G401 (cell line): ENCODE measurements at regions not wholly inside any gene's neighbourhood (a gene's known extent, or its start where the extent isn't known, plus 50 kb on each side); places are given as distances from the start of the nearest gene placed in this dataset.
"Not testable (repeated sequence)": the region's sequence is repeated elsewhere in the genome, so short reads cannot be mapped to it uniquely, and the experiment has no call there.

ENCODE experiments used
- DNase-seq: peaks from one replicate; pipeline ENCODE4 v3.0.0-alpha.2; 2015; ENCODE audit warnings: low spot score
- in situ Hi-C: cut with HindIII; loops from 2 replicates; pipeline ENCODE4 v1.10.0; 2016; ENCODE audit warnings: low sequenced_read_pairs, mixed read lengths

DNA sequence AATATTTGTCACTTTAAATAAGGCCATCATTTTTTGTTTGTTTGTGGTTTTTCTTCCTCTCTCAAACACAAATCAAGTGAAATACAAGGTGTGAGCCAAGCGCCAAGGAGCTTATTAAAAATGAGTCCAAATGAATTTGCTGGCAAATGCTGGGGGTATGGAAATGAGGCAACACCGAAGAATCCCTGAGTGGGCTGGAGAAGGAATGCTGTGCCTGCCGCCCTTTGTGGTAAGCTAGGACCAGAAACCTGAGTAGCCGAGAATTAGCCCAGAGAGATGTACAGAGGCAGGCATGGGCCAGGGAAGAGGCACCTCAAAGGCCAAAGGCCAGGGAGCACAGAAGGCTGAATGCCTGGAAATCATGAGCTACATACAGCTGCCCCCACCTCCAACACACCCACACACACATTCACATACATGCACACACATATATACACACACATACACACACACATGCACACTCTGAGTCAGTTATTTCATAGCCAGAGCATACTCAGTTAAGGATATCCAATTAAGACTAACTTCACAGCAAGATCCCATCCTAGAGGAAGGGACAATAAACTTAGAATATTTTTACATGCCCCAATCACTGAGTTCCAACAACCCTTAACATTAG is 266.1 kb upstream of the DYNLRB2 start:
- in situ Hi-C loops = no loop called here
- DNase-seq = no peak

DNA sequence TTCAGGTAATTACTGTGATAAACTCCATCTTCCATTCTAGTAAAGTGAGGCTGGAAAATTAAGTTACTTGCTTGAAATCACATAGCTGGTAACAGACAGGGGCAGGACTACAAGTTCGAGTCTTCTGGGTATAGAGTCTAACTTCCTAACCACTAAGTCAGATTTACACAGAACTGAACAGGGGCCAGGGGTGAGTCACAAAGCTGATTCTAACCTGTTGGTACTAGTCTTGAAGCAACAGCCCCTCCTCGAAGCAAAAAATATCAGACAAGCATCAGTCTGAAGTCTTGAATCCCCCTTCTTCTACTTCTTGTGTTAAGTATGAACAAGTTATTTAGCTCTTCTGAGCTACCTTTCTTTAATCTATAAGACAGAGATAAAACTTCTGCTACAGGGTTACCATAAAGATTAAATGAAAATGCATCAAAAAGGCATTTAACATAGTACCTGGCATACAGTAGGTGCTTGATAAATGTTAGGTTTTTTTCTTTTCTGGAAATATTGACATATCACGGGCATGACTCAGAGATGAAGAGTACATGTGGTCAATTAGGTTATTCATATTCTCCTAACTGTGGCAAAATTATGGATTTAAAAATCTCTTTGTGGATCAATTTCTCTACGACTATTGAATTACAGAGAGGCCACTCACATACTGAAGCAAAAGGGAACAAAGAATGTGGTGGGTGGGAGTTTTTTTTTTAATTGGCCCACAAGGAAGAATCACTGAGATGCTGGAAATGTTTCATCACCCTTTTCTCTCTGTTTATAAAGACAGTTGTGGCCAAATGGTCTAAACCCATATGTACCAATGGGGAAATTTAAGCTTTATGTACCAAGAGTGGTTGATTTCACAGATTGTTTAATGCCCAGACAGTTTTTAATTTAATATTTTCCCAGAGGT is 266.9 kb upstream of the DYNLRB2 start:
- no peak for DNase-seq
- in situ Hi-C loops = no loop called here

DNA sequence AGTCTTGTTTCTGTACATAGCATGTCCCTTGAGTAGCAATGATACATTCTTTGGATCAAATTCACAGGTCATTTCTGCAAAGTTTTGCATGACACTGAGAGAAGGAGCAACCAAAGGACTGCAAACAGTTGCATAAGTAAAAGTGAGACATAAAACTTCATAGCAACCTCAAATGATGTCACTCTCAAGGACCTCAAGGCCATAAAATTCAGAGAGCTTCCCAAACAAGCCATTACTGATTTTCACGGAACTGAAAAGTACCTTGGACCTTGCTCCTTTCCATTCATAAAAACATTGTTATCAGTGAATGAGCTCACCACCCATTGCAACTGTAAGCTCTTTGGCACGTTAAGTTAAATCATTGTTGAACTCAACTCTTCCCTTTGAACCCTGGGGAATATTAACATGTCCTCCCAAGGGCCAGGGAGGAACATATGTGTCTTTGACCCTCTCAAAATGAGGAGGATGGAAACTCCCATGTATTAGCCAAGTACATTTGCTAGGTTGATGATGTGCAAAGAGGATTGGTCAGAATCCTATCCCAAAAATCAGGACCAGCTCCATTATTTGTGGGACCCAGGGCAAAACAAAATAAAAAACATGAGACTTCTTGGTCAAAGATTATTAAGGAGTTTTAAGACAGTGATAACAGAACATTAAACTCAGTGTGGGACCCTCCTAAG is 275.0 kb upstream of the DYNLRB2 start:
- no peak for DNase-seq
- in situ Hi-C loops = no loop called here

DNA sequence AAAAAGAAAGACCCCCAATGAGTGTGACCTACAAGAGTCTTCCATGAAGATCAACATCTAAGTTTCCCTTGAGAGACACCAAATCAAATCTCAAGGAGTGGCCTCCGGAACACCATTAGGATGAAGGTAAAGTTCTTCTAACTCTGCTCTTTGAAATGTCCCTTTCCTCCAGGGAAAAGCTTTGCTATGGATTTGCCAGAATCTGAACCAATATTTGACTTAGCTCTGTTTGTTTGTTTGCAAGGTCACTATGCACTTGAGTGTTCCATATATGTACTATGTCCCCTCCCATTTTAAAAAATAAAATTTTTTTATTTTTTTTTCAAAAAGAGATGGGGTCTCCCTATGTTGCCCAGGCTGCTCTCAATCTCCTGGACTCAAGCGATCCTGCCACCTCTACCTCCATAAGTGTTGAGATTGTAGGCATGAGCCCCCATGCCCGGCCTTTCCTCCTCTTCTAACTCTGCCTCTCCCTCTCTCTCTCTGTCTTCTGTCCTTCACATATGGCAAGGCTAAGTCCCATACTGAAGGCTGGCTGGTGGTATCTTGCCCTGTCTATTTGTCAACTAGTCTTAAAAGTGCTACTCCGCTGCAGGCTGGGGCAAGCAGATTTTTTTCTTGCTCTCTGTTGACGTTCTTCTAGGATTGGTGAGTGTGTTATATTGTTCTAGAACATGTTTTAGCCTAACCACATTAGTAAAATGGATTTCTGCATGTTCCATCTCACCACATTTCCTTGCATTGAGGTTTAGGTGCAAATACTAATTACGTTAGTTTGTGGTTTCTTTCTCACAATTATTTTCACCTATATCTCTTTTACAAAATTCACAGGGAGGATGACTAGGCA is 276.7 kb upstream of the DYNLRB2 start:
- in situ Hi-C loops = no loop called here
- DNase-seq = no peak

DNA sequence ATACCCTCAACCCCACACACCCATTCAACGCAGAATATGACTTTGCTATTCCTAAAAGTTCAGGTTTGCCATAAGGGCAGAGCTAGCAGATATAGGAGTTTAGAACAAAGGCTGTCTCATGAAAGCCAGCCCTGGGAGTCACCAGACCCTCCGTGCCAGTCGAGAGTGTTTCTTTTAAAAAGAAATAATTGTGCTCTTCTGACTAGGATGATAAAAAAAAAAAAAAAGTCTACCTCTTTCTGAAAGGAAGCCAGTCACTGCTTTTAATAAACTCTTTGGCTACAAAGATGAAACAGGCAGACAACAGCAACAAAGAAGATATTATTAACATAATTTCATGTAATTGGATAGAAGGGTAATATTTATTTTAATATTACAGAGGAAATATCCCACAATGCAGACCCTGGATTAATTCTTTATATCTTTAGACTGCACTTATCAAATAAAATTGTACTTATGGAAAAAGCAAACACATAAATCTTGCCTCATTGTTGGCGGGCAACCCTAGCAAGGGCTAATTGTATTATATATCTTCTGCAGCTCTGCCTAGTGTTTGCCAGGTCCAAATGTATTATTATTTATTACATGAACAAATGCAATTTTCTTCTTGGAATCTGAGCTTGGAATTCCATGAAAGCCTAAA is 277.5 kb upstream of the DYNLRB2 start:
- in situ Hi-C loops = no loop called here
- no peak for DNase-seq

DNA sequence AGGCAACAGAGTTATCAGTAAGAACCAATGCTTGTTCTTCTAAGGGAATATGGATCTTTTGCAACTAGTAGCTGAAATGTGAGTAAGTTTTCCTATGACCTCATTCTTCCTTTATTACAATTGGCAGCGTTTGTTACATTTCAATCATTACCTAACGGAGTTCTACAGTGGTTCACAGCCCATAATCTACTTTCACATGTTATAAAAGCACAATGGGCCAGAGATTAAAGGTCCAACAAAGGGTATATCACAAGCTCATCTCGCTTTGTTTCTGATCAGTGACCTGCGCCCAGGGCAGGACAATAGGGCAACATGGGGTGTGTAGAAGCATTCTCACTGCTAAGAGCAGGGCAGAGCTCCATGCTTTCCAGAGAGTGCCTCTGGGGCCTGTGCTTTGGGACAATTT is 279.9 kb upstream of the DYNLRB2 start:
- DNase-seq = no peak
- in situ Hi-C loops = no loop called here

DNA sequence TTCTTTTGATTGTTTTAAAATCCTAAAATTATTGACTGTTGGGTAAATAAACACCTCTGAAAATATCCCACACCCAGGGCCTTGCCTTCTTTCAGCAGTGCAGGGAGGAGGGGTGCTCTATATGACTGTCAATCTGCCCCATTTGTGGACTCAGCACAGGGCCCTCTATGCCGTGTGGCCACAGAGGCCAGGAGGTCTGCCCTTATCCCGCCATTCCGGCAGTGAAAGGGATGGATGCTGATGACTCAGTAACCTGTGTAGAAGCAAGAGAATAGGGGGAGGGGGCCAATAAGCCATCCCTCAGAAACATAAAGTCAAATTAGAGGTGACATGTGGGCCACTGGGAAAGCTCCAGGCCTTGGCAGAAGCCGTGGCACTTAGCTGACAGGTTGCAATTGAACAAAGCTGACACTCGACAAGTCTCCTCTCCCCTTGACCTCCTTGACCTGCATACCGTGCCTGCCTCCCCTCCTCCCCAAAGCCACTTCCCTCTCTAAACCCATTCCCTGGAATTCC is 281.4 kb upstream of the DYNLRB2 start:
- no peak for DNase-seq
- in situ Hi-C loops = no loop called here

DNA sequence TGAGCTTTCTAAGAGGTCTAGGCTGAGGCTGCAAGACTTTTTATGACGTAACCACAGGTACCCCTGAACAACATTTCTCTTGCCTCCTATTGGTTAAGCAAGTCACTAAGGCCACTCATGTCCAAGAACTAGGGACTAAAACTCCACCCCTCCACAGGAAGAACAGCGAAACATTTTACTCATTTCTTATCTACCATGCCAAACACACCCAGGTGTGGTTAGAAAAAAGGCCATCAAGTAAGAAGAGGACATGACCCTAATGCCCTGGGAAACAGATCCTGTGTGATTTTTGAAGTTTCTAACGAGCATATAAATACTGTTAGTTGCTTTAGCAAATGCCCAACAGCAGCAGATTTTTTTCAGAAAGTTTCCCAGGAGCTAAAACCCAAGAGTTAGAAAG is 282.4 kb upstream of the DYNLRB2 start:
- in situ Hi-C loops = no loop called here
- no peak for DNase-seq

DNA sequence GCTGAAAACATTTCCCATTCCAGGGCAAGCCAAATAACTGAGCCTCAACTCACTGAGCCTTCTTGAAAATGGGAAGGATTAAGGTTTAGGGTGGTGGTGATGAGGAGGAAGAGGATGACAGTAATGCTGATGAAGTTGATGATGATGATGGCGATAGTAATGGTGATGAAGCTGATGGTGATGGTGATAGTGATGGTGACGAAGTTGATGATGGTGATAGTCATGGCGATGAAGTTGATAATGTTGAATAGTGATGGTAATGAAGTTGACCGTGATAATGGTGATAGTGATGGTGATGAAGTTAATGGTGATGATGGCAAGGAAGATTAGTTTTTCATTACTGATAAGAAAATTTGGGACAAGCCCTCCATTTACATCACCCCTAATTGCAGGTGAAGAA is 285.8 kb upstream of the DYNLRB2 start:
- DNase-seq = no peak
- in situ Hi-C loops = no loop called here

DNA sequence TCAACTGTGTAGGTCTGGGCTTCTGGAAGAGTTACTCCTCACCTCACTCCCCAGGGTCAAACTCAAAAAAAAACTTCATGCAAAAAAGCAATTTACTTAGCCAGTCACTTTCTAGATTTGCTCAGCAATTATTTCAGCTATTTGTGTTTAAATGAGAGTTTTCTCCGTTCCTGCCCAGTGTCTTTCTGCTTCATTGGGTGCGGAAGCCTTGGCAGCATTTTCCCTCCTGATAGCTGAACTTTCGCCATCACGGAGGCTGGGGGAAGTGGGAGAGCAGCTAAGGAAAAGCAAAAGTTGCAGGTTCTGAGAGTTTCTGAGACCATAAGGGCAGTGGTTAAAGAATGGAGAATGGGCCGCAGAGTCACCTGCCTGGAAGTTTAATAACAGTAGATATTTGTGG is 287.1 kb upstream of the DYNLRB2 start:
- in situ Hi-C loops = no loop called here

DNA sequence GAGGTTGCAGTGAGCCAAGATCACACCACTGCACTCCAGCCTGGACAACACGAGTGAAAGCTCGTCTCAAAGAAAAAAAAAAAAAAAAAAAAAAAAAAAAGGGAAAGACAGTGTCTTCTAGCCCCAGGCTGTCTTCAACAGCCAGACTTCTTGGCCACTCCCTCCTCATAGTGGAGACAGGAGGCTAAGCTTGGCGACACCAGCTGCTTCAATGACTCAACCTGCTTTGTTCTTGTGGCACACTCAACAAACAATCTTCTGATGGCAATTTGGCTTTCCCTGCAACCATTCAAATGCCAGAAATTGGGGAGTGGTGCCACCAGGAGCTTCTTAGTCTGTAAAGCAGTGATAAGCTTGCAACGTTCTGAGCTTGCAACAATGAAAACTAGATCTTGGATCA is 290.4 kb upstream of the DYNLRB2 start:
- in situ Hi-C loops = no loop called here
- DNase-seq = no peak

More for the DNA sequence above, 287.1 kb upstream of the DYNLRB2 start:
- no peak for DNase-seq

DNA sequence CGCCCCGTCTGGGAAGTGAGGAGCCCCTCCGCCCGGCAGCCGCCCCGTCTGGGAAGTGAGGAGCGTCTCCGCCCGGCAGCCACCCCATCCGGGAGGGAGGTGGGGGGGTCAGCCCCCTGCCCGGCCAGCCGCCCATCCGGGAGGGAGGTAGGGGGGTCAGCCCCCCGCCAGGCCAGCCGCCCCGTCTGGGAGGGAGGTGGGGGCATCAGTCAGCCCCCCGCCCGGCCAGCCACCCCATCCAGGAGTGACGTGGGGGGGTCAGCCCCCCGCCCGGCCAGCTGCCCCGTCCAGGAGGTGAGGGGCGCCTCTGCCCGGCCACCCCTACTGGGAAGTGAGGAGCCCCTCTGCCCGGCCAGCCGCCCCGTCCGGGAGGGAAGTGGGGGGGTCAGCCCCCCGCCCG is 297.5 kb upstream of the DYNLRB2 start:
- in situ Hi-C loops, DNase-seq: not testable (repeated sequence)

DNA sequence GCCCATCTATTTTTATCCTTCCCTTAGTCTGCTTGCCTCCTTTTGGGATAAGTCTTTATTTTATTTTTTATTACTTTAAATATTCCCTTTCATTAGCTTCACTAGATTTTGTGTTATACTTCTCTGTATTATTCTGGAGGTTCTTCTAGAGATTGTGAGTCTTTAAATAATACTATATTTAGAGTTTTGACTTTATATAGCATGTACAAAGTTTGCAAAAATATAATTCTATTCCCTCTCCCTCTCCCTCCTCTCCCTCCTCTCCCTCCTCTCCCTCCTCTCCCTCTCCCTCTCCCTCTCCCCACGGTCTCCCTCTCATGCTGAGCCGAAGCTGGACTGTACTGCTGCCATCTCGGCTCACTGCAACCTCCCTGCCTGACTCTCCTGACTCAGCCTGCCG is 298.5 kb upstream of the DYNLRB2 start:
- in situ Hi-C loops, DNase-seq: not testable (repeated sequence)

DNA sequence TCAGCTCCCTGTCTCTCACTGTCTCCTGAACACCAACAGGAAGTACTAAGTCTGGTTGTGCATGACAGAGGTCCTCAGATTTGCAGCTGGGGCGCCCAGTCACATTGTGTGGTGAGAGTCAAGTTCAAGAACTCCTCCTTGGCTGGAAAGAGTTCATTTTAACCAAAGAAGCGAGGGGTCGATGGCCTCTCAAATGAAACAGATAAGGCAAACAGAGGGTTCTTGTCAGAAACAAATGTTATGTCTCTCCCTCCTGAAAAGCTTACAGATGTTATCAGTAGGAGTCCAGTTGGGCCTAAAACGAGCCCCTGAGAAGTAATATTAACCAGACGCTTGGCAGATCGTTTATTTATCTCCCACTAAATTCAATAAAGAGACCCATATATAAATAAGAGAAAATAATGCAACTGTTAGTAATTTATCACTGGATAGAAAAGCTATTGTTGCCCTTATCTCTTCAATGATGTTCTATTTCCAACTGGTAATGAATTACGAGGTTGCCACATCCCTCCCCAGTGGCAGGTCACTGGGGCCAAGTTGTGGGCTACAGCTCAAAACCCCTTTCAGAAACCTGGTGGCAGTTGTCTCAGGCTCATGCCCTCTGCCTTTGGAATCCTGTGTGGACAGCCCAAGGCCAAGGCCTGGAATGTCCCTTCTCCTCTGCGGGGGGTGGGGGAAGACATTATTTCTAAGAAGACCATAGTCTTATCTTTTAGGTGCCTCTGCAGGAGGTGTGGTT is 307.5 kb upstream of the DYNLRB2 start:
- in situ Hi-C loops = no loop called here
- DNase-seq = no peak

DNA sequence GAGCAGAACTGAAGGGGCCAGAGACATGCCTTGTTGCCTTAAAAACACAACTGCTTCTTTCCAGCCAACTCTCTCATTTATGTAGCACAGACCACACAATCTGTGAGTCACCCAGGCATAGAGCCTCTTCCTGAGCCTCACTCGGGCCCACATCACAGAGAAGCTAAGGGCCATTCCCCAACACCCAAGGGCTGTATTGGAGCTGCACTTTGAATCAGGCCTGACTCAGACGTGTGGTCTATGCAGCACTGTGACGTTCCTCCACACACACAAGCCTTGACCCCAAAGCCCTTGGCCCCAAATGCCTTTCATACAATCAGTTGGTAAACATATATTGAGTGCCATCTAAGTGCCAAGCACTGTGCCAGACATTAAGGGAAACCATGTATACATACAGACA is 308.9 kb upstream of the DYNLRB2 start:
- DNase-seq = no peak
- in situ Hi-C loops = no loop called here

DNA sequence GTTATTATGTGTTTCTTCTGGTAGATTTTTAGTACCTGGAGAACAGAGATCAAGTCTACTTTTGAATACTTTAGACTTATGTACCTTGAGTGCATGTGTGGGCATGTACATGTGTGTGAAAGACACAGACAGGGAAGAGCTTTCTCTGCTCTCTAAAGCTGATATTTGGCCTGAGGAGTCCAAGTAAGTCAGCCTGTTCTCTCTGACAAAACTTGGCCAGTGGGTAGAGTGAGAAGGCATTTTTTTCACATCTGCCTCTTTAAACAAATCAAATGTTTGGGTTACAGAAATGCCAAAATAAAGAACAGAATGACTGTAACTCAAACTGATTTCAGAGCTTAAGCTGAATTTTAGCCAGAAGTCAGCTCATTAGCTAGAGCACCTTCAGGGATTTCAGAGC is 309.7 kb upstream of the DYNLRB2 start:
- in situ Hi-C loops = no loop called here
- DNase-seq = no peak

DNA sequence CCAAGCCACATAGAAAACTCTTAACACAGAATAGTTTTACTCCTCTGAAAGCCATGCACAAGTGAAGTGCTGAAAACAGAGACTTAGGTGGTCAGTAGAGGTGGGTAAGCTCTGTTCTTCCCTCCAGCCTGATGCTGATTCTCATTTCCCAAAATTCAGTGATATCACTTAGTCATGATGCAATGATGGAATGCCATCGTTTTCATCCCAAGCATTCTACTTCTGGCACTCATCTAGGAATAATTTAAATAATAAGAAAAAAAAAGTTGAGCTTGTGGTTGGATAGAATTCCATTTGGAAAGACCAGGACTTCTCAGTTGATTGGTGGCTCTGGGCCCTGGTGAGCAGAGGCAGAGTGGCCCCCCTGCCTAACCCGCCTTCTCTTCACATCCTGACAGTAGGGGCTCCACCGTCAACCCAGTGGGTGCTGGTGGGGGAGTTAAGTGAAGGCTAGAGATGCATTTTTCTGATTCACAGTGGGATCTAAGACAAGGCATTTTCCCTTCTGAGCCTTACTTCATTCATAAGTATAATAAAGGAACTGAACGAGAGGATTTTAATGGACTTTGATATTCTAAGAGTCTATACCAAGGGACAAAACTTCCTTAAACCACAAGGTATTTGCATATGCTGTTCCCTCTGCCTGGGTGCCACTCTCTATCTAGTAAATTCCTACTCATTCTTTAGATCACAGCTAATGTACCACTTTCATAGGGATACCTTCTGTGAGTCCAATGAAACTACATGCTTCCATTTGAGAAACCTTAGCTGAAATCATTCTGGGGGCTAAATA is 310.3 kb upstream of the DYNLRB2 start:
- DNase-seq = no peak
- in situ Hi-C loops = no loop called here
